Neural cell (in vitro differentiated cells): ENCODE measurements at regions not wholly inside any gene's neighbourhood (a gene's known extent, or its start where the extent isn't known, plus 50 kb on each side); places are given as distances from the start of the nearest gene placed in this dataset.
"Not testable (repeated sequence)": the region's sequence is repeated elsewhere in the genome, so short reads cannot be mapped to it uniquely, and the experiment has no call there.

ENCODE experiments used
- CTCF ChIP-seq: fragments of 450-650 bp; IDR thresholded peaks from 2 replicates; pipeline ENCODE4 v1.5.1; 2014; ENCODE audit warnings: antibody characterized with exemption, mild to moderate bottlenecking, moderate library complexity; ENCODE audit not compliant: poor library complexity, severe bottlenecking
- EP300 ChIP-seq: fragments of 450-650 bp; conservative IDR thresholded peaks from 2 replicates; pipeline ENCODE4 v1.6.1; 2014; ENCODE audit warnings: antibody characterized with exemption, mild to moderate bottlenecking, moderate library complexity; ENCODE audit not compliant: poor library complexity, severe bottlenecking
- EZH2 ChIP-seq: fragments of 200-600, 300-800 bp; shearing (Covaris generic), sonication (generic); IDR thresholded peaks from 2 replicates; pipeline ENCODE4 v1.6.1; 2014; ENCODE audit warnings: antibody characterized with exemption, low read length, borderline replicate concordance, mild to moderate bottlenecking; ENCODE audit not compliant: insufficient read depth, poor library complexity, severe bottlenecking
- POLR2AphosphoS5 ChIP-seq: IDR thresholded peaks from 2 replicates; pipeline ENCODE4 v1.6.1; 2012
- TAF1 ChIP-seq: IDR thresholded peaks from 2 replicates; pipeline ENCODE4 v1.6.1; 2012; ENCODE audit warnings: low read depth

DNA sequence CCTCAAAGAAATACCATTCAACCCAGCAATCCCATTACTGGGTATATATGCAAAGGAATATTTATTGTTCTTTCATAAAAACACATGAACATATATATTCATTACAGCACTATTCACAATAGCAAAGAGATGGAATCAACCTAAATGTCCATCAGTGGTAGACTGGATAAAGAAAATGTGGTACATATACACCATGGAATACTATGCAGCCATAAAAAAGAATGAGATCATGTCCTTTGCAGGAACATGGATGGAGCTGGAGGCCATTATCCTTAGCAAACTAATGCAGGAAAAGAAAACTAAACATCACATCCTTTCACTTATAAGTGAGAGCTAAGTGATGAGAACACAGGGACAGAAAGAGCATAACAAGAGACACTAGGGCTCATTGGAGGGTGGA, 142.7 kb upstream of the THY1 start:
- TF ChIP-seq CTCF, POLR2AphosphoS5, EZH2, TAF1, EP300: not testable (repeated sequence)
